ENCODE measurements at regions not wholly inside any gene's neighbourhood (a gene's known extent, or its start where the extent isn't known, plus 50 kb on each side); places are given as distances from the start of the nearest gene placed in this dataset.

DNA sequence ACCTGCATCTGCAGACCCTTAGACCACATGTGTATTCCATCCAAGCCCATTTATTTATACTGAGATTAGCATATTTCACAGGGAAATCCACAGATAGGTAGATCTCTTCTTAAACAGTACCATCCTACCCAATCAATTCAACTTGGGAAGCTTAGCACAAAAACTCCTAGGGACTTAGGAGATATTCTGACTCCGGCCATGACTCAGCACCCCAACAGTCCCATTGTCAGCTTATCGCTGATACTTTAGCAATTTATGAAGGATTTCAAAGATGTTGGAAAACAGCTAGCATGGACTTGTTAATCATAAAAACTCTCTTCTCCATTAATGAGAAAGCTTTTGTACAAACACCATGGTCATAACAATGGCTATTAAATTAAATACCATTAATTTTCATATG lies 236.2 kb upstream of the PREP start:
- dilution Hi-C loops (cut with MboI; ENCODE audit: extremely low pct_ligation_motif_present, low sequenced_read_pairs) (no loop called here), intact Hi-C loops (cut with micrococcal nuclease) (no loop called here)
- no peak for DNase-seq (ENCODE audit: low read depth, low spot score)
- Histone ChIP-seq H3K9me1 (replicated peaks; ENCODE audit: control insufficient read depth, extremely low read depth, insufficient read depth, low read length) (no peaks in the 10 kb centered on the region), H3K27me3 (ENCODE audit: control insufficient read depth in 2 of 2, insufficient read depth in 2 of 2, low read length in 2 of 2) (no peaks in the 10 kb centered on the region), H3K9me3 (replicated peaks; ENCODE audit: control insufficient read depth, insufficient read depth, low read length) (no peaks in the 10 kb centered on the region), H4K20me1 (replicated peaks; ENCODE audit: control insufficient read depth, extremely low read depth, insufficient read depth, low read length) (no peaks in the 10 kb centered on the region), H3K4me3 (replicated peaks in 1 of 3; ENCODE audit: insufficient read depth in 1 of 3, low read depth in 1 of 3, low read length in 3 of 3) (no peak overlapping the region), H2AFZ (ENCODE audit: low read depth, low read length) (no peak overlapping the region), H3K27ac (ENCODE audit: insufficient read depth, low read depth, low read length) (no peak overlapping the region), H3K36me3 (ENCODE audit: control insufficient read depth in 2 of 2, extremely low read depth in 1 of 2, insufficient read depth in 2 of 2, low read length in 2 of 2) (no peaks in the 10 kb centered on the region), H3K79me2 (ENCODE audit: control insufficient read depth, insufficient read depth, low read length) (no peaks in the 10 kb centered on the region), H3K9ac (replicated peaks; ENCODE audit: extremely low read depth, insufficient read depth, low read length) (no peak overlapping the region), H3K4me2 (ENCODE audit: insufficient read depth, low read length) (no peak overlapping the region), H3K4me1 (ENCODE audit: control insufficient read depth, extremely low read depth, insufficient read depth, low read length) (no peaks in the 10 kb centered on the region)
- TF ChIP-seq POLR2A (IDR thresholded peaks at IDR 0.05; ENCODE audit: low read depth, low read length), result no peak
- TF ChIP-seq, protein P1, sequence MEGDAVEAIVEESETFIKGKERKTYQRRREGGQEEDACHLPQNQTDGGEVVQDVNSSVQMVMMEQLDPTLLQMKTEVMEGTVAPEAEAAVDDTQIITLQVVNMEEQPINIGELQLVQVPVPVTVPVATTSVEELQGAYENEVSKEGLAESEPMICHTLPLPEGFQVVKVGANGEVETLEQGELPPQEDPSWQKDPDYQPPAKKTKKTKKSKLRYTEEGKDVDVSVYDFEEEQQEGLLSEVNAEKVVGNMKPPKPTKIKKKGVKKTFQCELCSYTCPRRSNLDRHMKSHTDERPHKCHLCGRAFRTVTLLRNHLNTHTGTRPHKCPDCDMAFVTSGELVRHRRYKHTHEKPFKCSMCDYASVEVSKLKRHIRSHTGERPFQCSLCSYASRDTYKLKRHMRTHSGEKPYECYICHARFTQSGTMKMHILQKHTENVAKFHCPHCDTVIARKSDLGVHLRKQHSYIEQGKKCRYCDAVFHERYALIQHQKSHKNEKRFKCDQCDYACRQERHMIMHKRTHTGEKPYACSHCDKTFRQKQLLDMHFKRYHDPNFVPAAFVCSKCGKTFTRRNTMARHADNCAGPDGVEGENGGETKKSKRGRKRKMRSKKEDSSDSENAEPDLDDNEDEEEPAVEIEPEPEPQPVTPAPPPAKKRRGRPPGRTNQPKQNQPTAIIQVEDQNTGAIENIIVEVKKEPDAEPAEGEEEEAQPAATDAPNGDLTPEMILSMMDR (IDR thresholded peaks at IDR 0.05; ENCODE audit: extremely low read depth in 1 of 2, insufficient read depth in 1 of 2, low read depth in 1 of 2, low read length in 2 of 2), result no peak
- no peak for TF ChIP-seq MYC (IDR thresholded peaks at IDR 0.05; ENCODE audit: low read depth, low read length)
- TF ChIP-seq EZH2 (IDR thresholded peaks at IDR 0.05; ENCODE audit: borderline replicate concordance, low read depth, low read length, severe bottlenecking), result no peak
- TF ChIP-seq GATA2 (IDR thresholded peaks at IDR 0.05; ENCODE audit: insufficient read depth, insufficient read length, low read depth, low read length), result no peak
- no peak for TF ChIP-seq JUN (IDR thresholded peaks at IDR 0.05; ENCODE audit: borderline replicate concordance, insufficient read depth, insufficient read length, low read depth)
- TF ChIP-seq, protein P2, sequence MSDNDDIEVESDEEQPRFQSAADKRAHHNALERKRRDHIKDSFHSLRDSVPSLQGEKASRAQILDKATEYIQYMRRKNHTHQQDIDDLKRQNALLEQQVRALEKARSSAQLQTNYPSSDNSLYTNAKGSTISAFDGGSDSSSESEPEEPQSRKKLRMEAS (IDR thresholded peaks at IDR 0.05; ENCODE audit: insufficient read depth, insufficient read length), result no peak
- no peak for TF ChIP-seq FOS (IDR thresholded peaks at IDR 0.05; ENCODE audit: borderline replicate concordance, insufficient read depth, low read length)
- TF ChIP-seq POLR2AphosphoS5 (IDR thresholded peaks at IDR 0.05; ENCODE audit: insufficient read depth, low read depth, low read length), result no peak
- no peak for FAIRE-seq
- POLR2A ChIA-PET, result no interaction called here
- CTCF ChIA-PET, result no interaction called here
- no TSS peak for BruUV-seq (replicated peaks)
